ENCODE measurements at regions not wholly inside any gene's neighbourhood (a gene's known extent, or its start where the extent isn't known, plus 50 kb on each side); places are given as distances from the start of the nearest gene placed in this dataset.

DNA sequence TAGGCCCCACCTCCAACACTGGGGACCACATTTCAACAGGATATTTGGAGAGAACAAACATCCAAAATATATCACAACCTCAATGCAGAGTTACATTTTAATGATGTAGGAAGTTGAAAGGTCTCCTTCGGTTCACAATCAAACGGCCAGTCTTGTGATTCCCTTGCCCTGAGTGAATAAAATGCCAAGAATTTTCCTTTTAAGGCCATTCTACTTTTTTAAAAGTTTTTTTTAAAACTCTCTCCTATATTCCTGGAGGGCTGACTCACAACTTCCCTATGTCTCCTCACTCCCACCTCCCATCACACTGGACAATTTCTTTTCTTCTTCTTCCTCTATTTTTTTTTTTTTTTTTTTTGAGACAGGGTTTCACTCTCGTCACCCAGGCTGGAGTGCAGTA, 693.6 kb upstream of the AUTS2 start:
- in situ Hi-C loops (cut with HindIII; ENCODE audit: low sequenced_read_pairs) = no loop called here

DNA sequence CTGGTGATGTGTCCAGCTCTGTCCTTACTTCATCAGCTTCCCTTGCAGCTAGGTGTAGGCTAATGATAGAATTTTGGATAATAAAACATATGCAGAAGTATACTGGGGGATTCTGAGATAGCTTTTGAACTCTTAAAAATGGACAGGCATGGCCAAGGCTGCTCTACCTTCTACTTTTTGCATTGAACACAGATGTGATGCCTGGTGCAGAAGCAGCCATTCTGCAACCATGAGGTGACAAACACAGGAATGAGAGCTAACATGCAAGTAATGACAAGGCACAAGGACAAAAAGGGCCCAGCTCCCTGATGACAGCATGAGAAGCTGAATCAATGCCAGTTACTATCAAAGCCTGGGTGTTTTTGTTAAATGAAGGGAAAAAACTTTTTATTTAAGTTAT, 686.5 kb upstream of the AUTS2 start:
- in situ Hi-C loops (cut with HindIII; ENCODE audit: low sequenced_read_pairs) = no loop called here

DNA sequence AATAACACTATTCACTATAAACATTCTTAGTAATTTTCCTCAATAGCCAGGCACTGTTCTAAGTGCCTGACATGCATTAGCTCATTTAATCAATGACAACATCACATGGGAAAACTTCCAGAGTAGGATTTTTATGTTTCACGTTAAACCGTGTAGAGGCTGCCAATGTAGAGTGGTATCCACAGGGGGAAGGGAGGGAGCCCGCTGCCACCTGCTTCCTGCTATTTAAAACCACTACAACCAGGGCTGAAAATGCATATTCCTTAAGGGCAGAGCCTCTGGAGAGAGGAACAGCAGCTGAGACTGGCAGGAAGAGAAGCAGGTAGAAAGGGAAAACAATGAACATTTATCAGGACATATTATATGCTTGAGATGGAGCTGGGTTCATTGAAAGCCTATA, 684.3 kb upstream of the AUTS2 start:
- in situ Hi-C loops (cut with HindIII; ENCODE audit: low sequenced_read_pairs) = no loop called here

DNA sequence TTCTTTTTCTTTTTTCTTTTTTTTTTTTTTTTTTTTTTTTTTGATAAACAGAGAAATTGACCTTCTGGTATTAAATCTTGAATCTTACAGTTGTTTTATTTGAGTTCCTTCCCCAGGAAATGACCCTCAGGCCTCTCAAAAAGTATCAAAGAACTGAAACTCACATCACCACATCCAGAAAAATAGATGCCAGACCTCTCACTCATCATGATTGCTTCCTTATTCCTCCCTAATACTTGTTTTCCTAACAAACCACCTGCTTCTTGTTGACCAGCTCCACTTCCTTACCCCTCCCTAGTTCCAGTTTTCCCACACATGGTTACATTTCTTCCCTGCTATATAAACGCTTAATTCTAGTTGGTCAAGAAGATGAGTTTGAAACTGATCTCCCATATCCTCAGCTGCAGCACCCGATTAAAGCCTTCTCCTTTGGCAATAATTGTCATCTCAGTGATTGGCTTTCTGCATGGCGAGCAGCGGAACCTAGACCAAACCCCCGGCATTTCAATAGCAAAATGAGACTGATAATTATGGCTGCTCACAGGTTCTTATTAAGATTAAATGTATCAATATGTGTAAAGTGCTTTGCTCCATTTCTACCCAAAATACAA, 681.1 kb upstream of the AUTS2 start:
- in situ Hi-C loops (cut with HindIII; ENCODE audit: low sequenced_read_pairs) = no loop called here

DNA sequence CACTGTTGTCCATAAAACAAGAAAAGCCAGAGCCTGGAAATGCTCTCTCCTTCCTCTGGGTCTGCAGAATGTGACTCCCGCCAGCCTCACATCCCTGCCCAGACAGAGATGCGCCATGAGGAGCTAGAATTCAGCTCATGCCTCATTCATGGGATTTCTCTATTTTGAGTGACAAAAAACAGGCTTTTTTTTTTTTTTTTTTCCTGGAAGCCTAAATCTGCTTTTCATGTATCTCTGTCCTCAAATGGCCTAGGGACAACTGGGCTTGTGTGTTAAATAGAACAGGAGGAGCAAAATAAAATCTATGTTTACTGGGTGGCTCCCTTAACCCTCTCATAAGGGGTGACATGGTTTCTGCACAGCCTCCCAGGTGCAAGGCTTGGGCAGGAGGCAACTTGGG, 679.7 kb upstream of the AUTS2 start:
- in situ Hi-C loops (cut with HindIII; ENCODE audit: low sequenced_read_pairs) = no loop called here

DNA sequence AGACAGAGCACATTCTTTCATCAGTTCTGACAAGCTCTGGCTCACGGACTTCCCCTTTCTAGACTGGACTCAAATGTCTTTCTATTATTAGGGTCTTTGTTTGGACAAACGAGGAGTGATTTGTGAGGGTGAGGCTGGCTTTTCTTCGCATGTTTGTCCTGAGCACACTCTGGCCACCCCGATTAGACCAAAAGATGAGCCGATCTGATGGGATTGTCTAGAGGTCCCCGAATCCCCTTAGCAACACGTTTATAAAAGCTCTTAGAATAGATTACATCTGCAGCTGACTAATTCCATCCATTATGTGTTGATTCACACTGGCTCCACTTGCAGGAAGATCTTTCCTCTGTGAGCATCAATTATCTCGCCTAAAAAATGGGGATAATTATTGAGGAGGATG, 675.4 kb upstream of the AUTS2 start:
- in situ Hi-C loops (cut with HindIII; ENCODE audit: low sequenced_read_pairs) = no loop called here

DNA sequence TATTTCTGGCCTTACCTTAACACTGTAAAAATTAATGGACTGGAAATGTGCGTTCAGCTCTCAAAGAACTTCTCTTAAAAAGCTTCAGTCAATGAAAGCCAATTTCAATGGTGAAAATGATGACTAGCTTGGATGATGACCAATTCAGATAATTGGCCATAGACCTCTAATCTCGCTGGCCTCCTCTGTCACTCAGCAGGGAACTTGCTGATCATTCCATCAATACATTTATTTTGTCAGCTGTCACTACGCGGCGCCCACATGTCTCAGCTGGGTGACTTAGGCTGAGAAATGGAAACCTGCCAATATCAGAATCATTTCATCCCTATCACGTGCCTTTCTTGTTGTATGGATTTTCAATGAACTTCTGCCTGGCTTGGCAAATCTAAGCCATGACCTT, 673.0 kb upstream of the AUTS2 start:
- in situ Hi-C loops (cut with HindIII; ENCODE audit: low sequenced_read_pairs) = no loop called here

DNA sequence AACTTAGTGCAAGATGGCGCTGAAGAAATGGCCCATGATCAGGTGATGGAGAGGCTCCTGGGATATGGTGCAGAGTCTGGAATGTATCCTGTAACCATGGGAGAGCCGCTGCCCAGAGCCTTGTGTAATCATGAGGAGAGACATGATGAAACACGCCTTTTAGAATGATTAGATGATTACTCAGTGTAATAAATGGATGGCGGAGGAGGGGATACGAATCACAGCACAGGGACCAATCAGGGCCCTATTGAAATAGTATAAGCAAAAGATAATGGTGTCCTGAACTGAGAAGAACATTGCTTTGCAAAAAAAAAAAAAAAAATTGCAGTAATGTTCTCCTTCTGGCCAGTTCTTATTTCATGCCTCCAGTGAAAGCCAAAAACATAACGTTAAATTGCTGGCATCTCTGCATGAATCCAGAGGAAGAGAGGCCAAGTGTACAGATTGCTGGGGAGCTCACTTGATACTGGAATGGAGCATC, 668.5 kb upstream of the AUTS2 start:
- in situ Hi-C loops (cut with HindIII; ENCODE audit: low sequenced_read_pairs) = no loop called here

DNA sequence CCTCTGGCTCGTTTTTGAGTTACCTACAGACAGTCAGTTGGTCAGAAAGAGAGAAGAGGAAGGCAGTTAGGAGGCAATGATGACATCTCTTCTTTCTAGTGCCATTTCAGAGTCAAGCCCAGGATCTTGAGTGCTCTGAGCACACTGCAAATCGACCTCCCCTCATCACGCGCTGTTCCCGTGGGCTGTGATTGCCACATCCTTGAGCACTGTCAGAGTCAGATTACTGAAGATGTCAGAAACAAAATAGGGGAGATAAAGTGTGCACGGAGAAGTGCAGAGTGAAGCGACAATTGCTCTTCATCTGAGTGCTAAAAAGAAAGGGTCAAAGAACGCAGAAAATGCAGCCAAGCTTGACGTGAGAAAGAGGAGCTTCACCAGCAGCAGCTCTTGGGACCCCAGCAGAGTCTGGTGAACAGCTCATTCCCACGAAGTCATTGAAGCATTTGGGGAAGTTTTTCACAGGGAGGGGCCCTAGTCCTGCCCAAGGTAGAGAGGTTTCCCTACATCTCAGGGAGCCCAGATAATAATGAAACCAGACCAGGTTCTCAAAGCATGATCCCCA, 661.7 kb upstream of the AUTS2 start:
- in situ Hi-C loops (cut with HindIII; ENCODE audit: low sequenced_read_pairs) = no loop called here

DNA sequence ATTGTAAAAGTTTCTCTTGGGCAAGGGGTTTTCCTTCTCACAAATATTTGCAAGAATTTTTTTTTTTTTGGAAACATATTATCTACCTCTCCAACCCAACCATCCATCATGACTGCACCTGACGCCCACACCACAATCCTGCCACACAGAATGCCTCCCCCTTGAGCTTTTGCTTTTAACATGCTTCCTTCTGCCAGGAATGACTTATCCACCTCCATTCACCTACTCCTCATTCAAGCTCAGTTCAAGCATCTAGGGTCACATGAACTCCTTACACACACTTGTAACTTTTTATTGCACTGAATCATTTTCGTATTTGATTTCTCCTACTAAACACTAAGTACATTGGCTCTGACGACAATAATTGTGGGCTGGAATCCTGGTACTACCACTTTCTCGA, 660.1 kb upstream of the AUTS2 start:
- in situ Hi-C loops (cut with HindIII; ENCODE audit: low sequenced_read_pairs) = no loop called here

DNA sequence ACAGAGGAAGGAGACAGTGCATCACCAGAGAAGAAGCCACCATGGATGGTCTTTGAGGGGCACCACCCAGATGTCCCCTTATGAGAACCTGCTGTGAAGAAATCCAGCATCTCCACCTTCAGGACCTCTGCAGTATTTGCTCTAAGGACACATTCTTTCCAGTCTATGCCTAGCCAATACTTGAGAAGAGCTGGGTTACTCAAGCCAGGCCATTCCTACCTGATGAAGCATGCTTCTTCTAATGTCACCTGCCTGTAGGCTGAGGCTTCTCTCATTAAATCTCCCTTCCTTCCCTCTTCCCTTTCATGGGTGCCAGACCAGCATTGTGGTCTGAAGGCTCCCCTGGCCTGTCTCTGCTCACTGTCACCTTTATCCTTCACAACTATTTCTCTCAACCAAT, 654.5 kb upstream of the AUTS2 start:
- in situ Hi-C loops (cut with HindIII; ENCODE audit: low sequenced_read_pairs) = no loop called here

- in situ Hi-C loops (cut with HindIII; ENCODE audit: low sequenced_read_pairs) = no loop called here
These were observed 642.6 kb upstream of the AUTS2 start for GRCh38 chr7:68955656-68956055.

GRCh38 chr7:68958571-68958970, 639.7 kb upstream of the AUTS2 start:
- in situ Hi-C loops (cut with HindIII; ENCODE audit: low sequenced_read_pairs) = no loop called here

DNA sequence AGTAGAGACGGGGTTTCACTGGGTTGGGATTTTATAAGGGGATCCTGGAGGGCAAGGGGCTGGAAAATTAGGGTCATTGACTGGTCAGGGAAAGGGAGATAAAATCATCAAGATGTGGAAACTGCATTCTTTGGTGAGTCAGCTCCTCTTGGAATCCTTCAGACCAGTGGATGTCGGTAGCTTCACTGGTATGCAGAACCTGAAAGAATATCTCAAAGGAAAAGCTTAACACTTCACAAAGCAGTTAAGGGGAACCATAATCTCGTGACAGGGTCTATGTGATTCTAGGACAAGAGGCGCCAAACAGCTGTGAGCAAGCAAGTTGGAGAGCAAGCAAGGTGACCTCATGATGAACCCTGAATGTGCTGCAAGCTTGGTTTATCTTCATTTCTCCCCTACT, 634.7 kb upstream of the AUTS2 start:
- in situ Hi-C loops (cut with HindIII; ENCODE audit: low sequenced_read_pairs) = no loop called here

DNA sequence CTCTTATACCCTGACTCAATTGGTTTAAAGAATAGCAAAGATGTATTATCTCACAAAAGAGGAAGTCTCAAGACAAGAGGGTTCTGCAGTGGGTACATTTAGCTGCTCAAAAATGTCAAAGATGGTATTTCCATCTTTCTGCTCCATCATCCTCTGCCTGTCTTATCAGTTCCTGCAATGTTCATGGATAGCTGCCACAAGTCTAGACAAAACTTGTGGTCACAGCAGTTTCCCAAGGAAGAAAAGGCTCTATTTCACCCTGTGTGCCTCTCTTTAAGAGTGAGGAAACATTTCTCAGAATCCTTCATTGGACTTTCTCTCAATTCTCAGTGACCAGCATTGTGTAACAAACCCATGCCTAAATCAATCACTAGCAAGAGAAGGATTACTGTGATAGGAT, 634.2 kb upstream of the AUTS2 start:
- in situ Hi-C loops (cut with HindIII; ENCODE audit: low sequenced_read_pairs) = no loop called here

DNA sequence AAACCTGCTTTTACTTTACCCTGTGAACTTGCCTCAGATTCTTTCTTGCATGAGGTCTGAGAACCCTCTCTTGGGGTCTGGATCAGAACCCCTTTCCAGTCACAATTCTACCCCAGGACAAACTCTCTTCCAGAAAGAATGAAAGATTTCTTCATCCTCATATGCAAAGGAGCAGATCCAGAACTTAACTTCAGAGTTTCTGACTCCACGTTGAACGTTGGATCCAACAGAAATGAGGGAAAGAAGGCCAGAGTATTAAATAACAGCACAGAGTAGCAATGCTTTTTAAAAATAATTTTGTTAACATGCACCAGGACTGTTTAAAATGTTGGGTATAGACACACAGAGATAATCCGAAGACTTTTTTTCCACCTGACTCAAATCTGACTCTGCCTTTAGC, 632.9 kb upstream of the AUTS2 start:
- in situ Hi-C loops (cut with HindIII; ENCODE audit: low sequenced_read_pairs) = no loop called here

GRCh38 chr7:68967598-68967997, 630.7 kb upstream of the AUTS2 start:
- in situ Hi-C loops (cut with HindIII; ENCODE audit: low sequenced_read_pairs) = no loop called here

- in situ Hi-C loops (cut with HindIII; ENCODE audit: low sequenced_read_pairs) = no loop called here
These were observed 628.7 kb upstream of the AUTS2 start for GRCh38 chr7:68969571-68969970.

- in situ Hi-C loops (cut with HindIII; ENCODE audit: low sequenced_read_pairs) = no loop called here
These were observed 626.5 kb upstream of the AUTS2 start for GRCh38 chr7:68971634-68972340.

GRCh38 chr7:68977385-68978055, 620.8 kb upstream of the AUTS2 start:
- in situ Hi-C loops (cut with HindIII; ENCODE audit: low sequenced_read_pairs) = no loop called here

DNA sequence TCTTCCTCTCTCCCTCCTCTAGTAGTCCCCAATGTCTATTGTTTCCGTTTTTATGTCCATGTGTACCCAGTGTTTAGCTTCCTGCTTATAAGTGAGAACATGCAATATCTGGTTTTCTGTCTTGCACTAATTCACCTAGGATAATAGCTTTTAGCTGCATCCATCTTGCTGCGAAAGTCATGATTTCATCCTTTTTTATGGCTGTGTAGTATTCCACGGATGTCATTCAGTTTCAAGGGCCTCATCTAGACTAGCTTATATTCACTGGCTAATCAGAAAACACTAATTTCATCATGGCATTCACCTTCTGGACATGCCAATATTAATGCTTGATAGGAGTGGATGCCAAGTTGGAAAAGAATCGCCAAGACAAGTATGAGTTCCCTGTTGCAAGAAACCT, 619.6 kb upstream of the AUTS2 start:
- in situ Hi-C loops (cut with HindIII; ENCODE audit: low sequenced_read_pairs) = no loop called here

DNA sequence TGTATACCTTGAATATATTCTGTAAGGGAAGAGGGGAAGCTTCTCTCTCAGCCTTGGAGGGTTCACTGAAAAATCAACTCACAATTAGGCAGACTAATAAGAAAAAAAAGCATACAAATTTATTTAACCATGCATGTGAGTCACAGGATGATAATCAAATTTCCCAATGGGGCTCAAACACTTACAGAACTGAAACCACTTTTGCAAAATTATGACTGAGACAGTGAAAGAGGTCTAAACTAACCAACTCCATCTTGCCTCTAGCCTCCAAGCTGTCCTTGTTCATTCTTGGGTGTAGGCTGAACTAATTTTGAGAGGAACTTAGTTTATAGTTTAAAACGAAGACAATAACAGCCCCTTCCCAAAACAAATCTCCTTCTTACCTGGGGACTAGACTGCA, 618.3 kb upstream of the AUTS2 start:
- in situ Hi-C loops (cut with HindIII; ENCODE audit: low sequenced_read_pairs) = no loop called here

Measured in DLD1 (cell line).